SK-N-SH (cell line): ENCODE measurements at regions not wholly inside any gene's neighbourhood (a gene's known extent, or its start where the extent isn't known, plus 50 kb on each side); places are given as distances from the start of the nearest gene placed in this dataset.

Source experiments
- CTCF ChIA-PET: fragments of 300-600, 350-600 bp; formaldehyde crosslinking; extraction: SDS; loops from one replicate; lab custom pipeline; 2021; lab: Yijun Ruan, JAX
- POLR2A ChIA-PET: fragments of 350-600 bp; sonication (Branson Sonifier 250); formaldehyde crosslinking; extraction: SDS; loops from one replicate; lab custom pipeline; 2020; ENCODE audit warnings: antibody characterized with exemption, inconsistent platforms; lab: Yijun Ruan, JAX
- DNase-seq: peaks from one replicate; pipeline ENCODE4 v3.0.0; 2012
- H2AFZ ChIP-seq: fragments of 200-600 bp; sonication (generic); 2 replicates; pipeline ENCODE4 v1.8.1; 2016; ENCODE audit warnings: antibody characterized with exemption, mild to moderate bottlenecking, low read depth
- H3F3A ChIP-seq: fragments of 200-600 bp; sonication (generic); replicated peaks from 2 replicates; pipeline ENCODE3; 2016; ENCODE audit warnings: antibody characterized with exemption, mild to moderate bottlenecking; ENCODE audit not compliant: insufficient read depth
- H3K27ac ChIP-seq, 2 experiments: fragments of 200-500 bp in 1 of 2; fragments of 200-600 bp in 1 of 2; sonication (Bioruptor generic) in 1 of 2; sonication (generic), shearing (Covaris generic) in 1 of 2; 2 replicates each; pipeline versions ENCODE4 v1.5.1 to v1.6.1; 2014 to 2016; ENCODE audit warnings: low read depth in 2 of 2, inconsistent platforms in 1 of 2, low read length in 1 of 2, mild to moderate bottlenecking in 1 of 2, mixed read lengths in 1 of 2
- H3K27me3 ChIP-seq: fragments of 200-600 bp; sonication (generic), shearing (Covaris generic); 2 replicates; pipeline ENCODE4 v1.6.1; 2016; ENCODE audit warnings: mixed run types; ENCODE audit not compliant: insufficient read depth
- H3K36me3 ChIP-seq, 2 experiments: fragments of 200-500 bp in 1 of 2; fragments of 200-600 bp in 1 of 2; sonication (Bioruptor generic) in 1 of 2; sonication (generic) in 1 of 2; replicated peaks in 1 of 2; 2 replicates each; pipeline versions ENCODE3 to v1.5.1; 2014 to 2016; ENCODE audit warnings: low read length in 1 of 2, mild to moderate bottlenecking in 1 of 2; ENCODE audit not compliant: insufficient read depth in 2 of 2, control insufficient read depth in 1 of 2
- H3K4me1 ChIP-seq, 2 experiments: fragments of 200-500 bp in 1 of 2; fragments of 200-600 bp in 1 of 2; sonication (Bioruptor generic) in 1 of 2; sonication (generic), shearing (Covaris generic) in 1 of 2; 2 replicates each; pipeline versions ENCODE4 v1.5.1 to v1.6.1; 2014 to 2016; ENCODE audit warnings: low read depth in 1 of 2, low read length in 1 of 2, mixed run types in 1 of 2; ENCODE audit not compliant: insufficient read depth in 2 of 2, control insufficient read depth in 1 of 2
- H3K4me2 ChIP-seq: fragments of 200-600 bp; sonication (generic), shearing (Covaris generic); 2 replicates; pipeline ENCODE4 v1.6.1; 2017; ENCODE audit warnings: mixed run types
- H3K4me3 ChIP-seq, 2 experiments: fragments of 200-500 bp in 1 of 2; fragments of 200-600 bp in 1 of 2; sonication (Bioruptor generic) in 1 of 2; sonication (generic), shearing (Covaris generic) in 1 of 2; 2 replicates each; pipeline versions ENCODE4 v1.5.1 to v1.8.1; 2014 to 2016; ENCODE audit warnings: low read depth in 2 of 2, inconsistent platforms in 1 of 2, low read length in 1 of 2, mild to moderate bottlenecking in 1 of 2, mixed read lengths in 1 of 2, moderate library complexity in 1 of 2
- H3K79me2 ChIP-seq: fragments of 200-600 bp; sonication (generic); 2 replicates; pipeline ENCODE4 v1.8.1; 2017; ENCODE audit warnings: mild to moderate bottlenecking; ENCODE audit not compliant: insufficient read depth
- H3K9ac ChIP-seq: fragments of 200-600 bp; sonication (generic); 2 replicates; pipeline ENCODE4 v1.6.1; 2017; ENCODE audit warnings: mixed run types
- H3K9me2 ChIP-seq: fragments of 200-600 bp; sonication (generic); 2 replicates; pipeline ENCODE4 v1.6.1; 2017; ENCODE audit warnings: mixed run types
- H3K9me3 ChIP-seq: fragments of 200-600 bp; sonication (generic); 2 replicates; pipeline ENCODE4 v1.6.1; 2017; ENCODE audit warnings: mixed run types, mild to moderate bottlenecking, moderate library complexity
- H4K20me1 ChIP-seq: fragments of 200-600 bp; sonication (generic); 2 replicates; pipeline ENCODE4 v1.6.1; 2017; ENCODE audit warnings: mild to moderate bottlenecking, mixed run types; ENCODE audit not compliant: insufficient read depth
- CHD2 ChIP-seq: fragments of 150-350 bp; IDR thresholded peaks from 2 replicates; pipeline ENCODE4 v1.6.1; 2018; ENCODE audit warnings: low read length; ENCODE audit not compliant: partially characterized antibody
- EZH2phosphoT487 ChIP-seq: fragments of 200-600 bp; sonication (generic); IDR thresholded peaks from 2 replicates; pipeline ENCODE4 v1.6.1; 2017; ENCODE audit warnings: low read depth, mixed run types, mild to moderate bottlenecking, antibody characterized with exemption, moderate library complexity, borderline replicate concordance
- FOXJ3 ChIP-seq: sonication (generic); formaldehyde crosslinking; IDR thresholded peaks from 2 replicates; pipeline ENCODE4 v1.5.1; 2020; ENCODE audit warnings: mild to moderate bottlenecking, missing genetic modification reagents
- GABPA ChIP-seq: IDR thresholded peaks from 2 replicates; pipeline ENCODE4 v1.4.0; 2012; ENCODE audit warnings: low read depth, mild to moderate bottlenecking
- MXI1 ChIP-seq: IDR thresholded peaks from 2 replicates; pipeline ENCODE4 v1.6.1; 2012; ENCODE audit warnings: mild to moderate bottlenecking, low read depth, low read length, improper control_type of control experiment
- TAF1 ChIP-seq: IDR thresholded peaks from 2 replicates; pipeline ENCODE4 v1.6.1; 2012; ENCODE audit warnings: low read depth, mild to moderate bottlenecking, low read length, moderate library complexity, borderline replicate concordance
- TCF12 ChIP-seq: IDR thresholded peaks from 2 replicates; pipeline ENCODE4 v1.4.0; 2012
- TEAD4 ChIP-seq: IDR thresholded peaks from 2 replicates; pipeline ENCODE4 v1.4.0; 2012; ENCODE audit warnings: mild to moderate bottlenecking, borderline replicate concordance; ENCODE audit not compliant: insufficient read depth
- YY1 ChIP-seq: IDR thresholded peaks from 2 replicates; pipeline ENCODE4 v1.4.0; 2012; ENCODE audit warnings: low read depth, mild to moderate bottlenecking
- WGBS: methylation state at CpG from one replicate; pipeline ENCODE4 v1.1.6; 2017; ENCODE audit warnings: low lambda C conversion rate; 5-methylcytosine and 5-hydroxymethylcytosine counted together
- TF ChIP-seq, protein P1 (sequence below): IDR thresholded peaks from 2 replicates; pipeline ENCODE4 v1.4.0; 2012; ENCODE audit warnings: low read depth, borderline replicate concordance
- TF ChIP-seq, protein P2 (sequence below): fragments of 200-600 bp; sonication (generic); IDR thresholded peaks from 2 replicates; pipeline ENCODE4 v1.6.1; 2017; ENCODE audit warnings: antibody characterized with exemption, mild to moderate bottlenecking, moderate library complexity
- TF ChIP-seq, protein P3 (sequence below): fragments of 150-350 bp; IDR thresholded peaks from 2 replicates; pipeline ENCODE4 v1.6.1; 2017; ENCODE audit warnings: antibody characterized with exemption, low read length, low read depth, borderline replicate concordance
- TF ChIP-seq, protein P4 (sequence below): fragments of 150-350 bp; IDR thresholded peaks from 2 replicates; pipeline ENCODE4 v1.6.1; 2016; ENCODE audit warnings: mild to moderate bottlenecking, low read depth, low read length

DNA sequence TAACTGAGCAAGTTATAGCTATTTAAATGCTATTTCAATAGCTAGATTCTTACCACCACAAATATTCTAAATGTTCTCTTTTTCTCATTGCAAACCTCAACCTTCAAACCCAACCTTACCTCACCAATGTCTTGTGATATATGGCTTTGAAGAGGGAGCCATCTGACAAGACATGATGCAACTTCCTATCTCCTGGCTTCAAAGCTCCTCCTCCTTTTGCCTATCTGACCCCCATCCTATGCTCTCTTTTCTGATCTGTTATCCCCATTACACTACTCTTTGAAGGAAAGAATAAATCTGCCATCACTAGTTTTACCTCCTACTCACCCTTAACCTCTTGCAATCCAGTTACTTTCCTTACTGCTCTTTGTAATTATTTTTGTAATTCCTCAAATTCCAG is 235.6 kb upstream of the ZSWIM2 start:
- H3K27ac ChIP-seq: no peak overlapping the region
- no peaks in the 10 kb centered on the region for H3F3A ChIP-seq
- CTCF ChIA-PET: interaction anchor here (1.1 to 1.2 kb wide), 2 partner anchors 12 to 42 kb away, joined by 3 to 5 read pairs; no protein-coding TSS in a partner anchor
- H3K36me3 ChIP-seq: no peaks in the 10 kb centered on the region
- TF ChIP-seq CHD2: no peak
- TF ChIP-seq, protein P1, sequence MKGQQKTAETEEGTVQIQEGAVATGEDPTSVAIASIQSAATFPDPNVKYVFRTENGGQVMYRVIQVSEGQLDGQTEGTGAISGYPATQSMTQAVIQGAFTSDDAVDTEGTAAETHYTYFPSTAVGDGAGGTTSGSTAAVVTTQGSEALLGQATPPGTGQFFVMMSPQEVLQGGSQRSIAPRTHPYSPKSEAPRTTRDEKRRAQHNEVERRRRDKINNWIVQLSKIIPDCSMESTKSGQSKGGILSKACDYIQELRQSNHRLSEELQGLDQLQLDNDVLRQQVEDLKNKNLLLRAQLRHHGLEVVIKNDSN: no peak
- no peak for TF ChIP-seq YY1
- POLR2A ChIA-PET: no interaction called here
- no peak overlapping the region for H3K4me3 ChIP-seq
- no peaks in the 10 kb centered on the region for H3K79me2 ChIP-seq
- no peaks in the 10 kb centered on the region for H3K4me1 ChIP-seq
- H3K9me2 ChIP-seq: no peaks in the 10 kb centered on the region
- no peak for DNase-seq
- no peak overlapping the region for H3K4me2 ChIP-seq
- H3K9ac ChIP-seq: no peak overlapping the region
- no peak overlapping the region for H2AFZ ChIP-seq
- no peaks in the 10 kb centered on the region for H4K20me1 ChIP-seq
- no peaks in the 10 kb centered on the region for H3K9me3 ChIP-seq
- no peaks in the 10 kb centered on the region for H3K27me3 ChIP-seq

DNA sequence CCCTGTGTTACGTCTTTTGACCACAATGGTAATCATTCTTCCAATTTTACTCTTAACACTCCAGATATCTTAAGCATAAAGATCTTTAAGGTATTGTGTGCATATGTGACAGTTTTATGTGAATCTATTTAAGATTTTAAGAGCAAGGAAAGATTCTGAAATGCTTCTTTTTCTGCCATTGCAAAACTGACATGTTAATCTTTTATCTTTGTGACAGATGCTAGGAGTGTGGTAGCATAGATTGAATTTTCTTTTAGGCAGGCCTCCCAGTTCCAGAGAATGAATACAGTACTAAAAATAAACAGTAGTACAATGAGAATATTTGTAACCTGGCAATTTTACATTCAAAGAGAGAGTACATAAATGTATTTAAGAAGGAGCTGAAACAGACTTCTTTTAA is 232.5 kb upstream of the ZSWIM2 start:
- CTCF ChIA-PET: interaction anchor here (1.3 kb wide), 1 partner anchor 12 kb away, joined by 4 read pairs; no protein-coding TSS in a partner anchor
- no peaks in the 10 kb centered on the region for H4K20me1 ChIP-seq
- no peaks in the 10 kb centered on the region for H3K79me2 ChIP-seq
- no peaks in the 10 kb centered on the region for H3F3A ChIP-seq
- no peaks in the 10 kb centered on the region for H3K9me3 ChIP-seq
- POLR2A ChIA-PET: no interaction called here
- TF ChIP-seq, protein P2, sequence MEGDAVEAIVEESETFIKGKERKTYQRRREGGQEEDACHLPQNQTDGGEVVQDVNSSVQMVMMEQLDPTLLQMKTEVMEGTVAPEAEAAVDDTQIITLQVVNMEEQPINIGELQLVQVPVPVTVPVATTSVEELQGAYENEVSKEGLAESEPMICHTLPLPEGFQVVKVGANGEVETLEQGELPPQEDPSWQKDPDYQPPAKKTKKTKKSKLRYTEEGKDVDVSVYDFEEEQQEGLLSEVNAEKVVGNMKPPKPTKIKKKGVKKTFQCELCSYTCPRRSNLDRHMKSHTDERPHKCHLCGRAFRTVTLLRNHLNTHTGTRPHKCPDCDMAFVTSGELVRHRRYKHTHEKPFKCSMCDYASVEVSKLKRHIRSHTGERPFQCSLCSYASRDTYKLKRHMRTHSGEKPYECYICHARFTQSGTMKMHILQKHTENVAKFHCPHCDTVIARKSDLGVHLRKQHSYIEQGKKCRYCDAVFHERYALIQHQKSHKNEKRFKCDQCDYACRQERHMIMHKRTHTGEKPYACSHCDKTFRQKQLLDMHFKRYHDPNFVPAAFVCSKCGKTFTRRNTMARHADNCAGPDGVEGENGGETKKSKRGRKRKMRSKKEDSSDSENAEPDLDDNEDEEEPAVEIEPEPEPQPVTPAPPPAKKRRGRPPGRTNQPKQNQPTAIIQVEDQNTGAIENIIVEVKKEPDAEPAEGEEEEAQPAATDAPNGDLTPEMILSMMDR: no peak
- TF ChIP-seq, protein P3, sequence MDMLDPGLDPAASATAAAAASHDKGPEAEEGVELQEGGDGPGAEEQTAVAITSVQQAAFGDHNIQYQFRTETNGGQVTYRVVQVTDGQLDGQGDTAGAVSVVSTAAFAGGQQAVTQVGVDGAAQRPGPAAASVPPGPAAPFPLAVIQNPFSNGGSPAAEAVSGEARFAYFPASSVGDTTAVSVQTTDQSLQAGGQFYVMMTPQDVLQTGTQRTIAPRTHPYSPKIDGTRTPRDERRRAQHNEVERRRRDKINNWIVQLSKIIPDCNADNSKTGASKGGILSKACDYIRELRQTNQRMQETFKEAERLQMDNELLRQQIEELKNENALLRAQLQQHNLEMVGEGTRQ: no peak
- no peak for TF ChIP-seq MXI1
- TF ChIP-seq CHD2: no peak
- TF ChIP-seq EZH2phosphoT487: no peak
- WGBS: 62% methylated on average over 1 of the region's 1 CpG
- H3K27ac ChIP-seq: no peak overlapping the region
- no peaks in the 10 kb centered on the region for H3K36me3 ChIP-seq
- no peak overlapping the region for H2AFZ ChIP-seq
- no peak overlapping the region for H3K9ac ChIP-seq
- no peaks in the 10 kb centered on the region for H3K9me2 ChIP-seq
- no peak overlapping the region for H3K4me3 ChIP-seq
- no peak overlapping the region for H3K4me2 ChIP-seq
- no peaks in the 10 kb centered on the region for H3K27me3 ChIP-seq
- no peak for DNase-seq
- no peaks in the 10 kb centered on the region for H3K4me1 ChIP-seq

DNA sequence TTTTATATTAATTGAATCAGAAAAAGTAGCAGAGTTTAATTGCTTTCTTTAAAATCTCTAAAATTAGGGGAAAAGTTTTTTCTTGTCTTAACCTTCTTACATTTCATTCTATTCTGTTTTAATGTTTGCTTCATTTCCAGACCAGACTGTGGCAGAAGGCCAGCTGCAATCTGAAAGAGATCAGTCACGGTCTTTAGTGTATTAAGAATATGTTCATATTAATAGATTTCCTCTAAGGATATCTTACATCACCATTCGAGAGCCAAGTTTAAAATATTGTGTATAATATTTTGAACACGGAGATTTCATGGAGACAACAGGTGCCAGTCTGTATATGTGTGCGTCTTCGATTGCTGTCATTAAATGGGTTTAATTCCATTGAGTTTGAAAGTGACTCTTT is 230.9 kb upstream of the ZSWIM2 start:
- H3K4me1 ChIP-seq: no peaks in the 10 kb centered on the region
- H3K9me2 ChIP-seq: no peaks in the 10 kb centered on the region
- WGBS: 55% methylated on average over 5 of the region's 5 CpGs
- H3F3A ChIP-seq: no peaks in the 10 kb centered on the region
- ChIA-PET POLR2A (no interaction called here), CTCF (no interaction called here)
- no peak for DNase-seq
- no peak overlapping the region for H3K4me2 ChIP-seq
- H3K36me3 ChIP-seq: no peaks in the 10 kb centered on the region
- no peaks in the 10 kb centered on the region for H3K79me2 ChIP-seq
- H3K4me3 ChIP-seq: no peak overlapping the region
- H3K9ac ChIP-seq: no peak overlapping the region
- H3K9me3 ChIP-seq: no peaks in the 10 kb centered on the region
- no peaks in the 10 kb centered on the region for H4K20me1 ChIP-seq
- no peak overlapping the region for H2AFZ ChIP-seq
- no peaks in the 10 kb centered on the region for H3K27me3 ChIP-seq
- no peak overlapping the region for H3K27ac ChIP-seq
- TF ChIP-seq, protein P2: no peak
- no peak for TF ChIP-seq GABPA
- no peak for TF ChIP-seq FOXJ3 (CRISPR knock-in tag)
- TF ChIP-seq, protein P1: no peak
- TF ChIP-seq, protein P4, sequence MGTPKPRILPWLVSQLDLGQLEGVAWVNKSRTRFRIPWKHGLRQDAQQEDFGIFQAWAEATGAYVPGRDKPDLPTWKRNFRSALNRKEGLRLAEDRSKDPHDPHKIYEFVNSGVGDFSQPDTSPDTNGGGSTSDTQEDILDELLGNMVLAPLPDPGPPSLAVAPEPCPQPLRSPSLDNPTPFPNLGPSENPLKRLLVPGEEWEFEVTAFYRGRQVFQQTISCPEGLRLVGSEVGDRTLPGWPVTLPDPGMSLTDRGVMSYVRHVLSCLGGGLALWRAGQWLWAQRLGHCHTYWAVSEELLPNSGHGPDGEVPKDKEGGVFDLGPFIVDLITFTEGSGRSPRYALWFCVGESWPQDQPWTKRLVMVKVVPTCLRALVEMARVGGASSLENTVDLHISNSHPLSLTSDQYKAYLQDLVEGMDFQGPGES: no peak
- no peak for TF ChIP-seq TEAD4
- no peak for TF ChIP-seq TAF1
- TF ChIP-seq TCF12: no peak
